ENCODE measurements at regions not wholly inside any gene's neighbourhood (a gene's known extent, or its start where the extent isn't known, plus 50 kb on each side); places are given as distances from the start of the nearest gene placed in this dataset.

GRCh38 chr3:88267847-88268246 lies 118.1 kb downstream of the C3orf38 start:
- TF ChIP-seq, protein P1, sequence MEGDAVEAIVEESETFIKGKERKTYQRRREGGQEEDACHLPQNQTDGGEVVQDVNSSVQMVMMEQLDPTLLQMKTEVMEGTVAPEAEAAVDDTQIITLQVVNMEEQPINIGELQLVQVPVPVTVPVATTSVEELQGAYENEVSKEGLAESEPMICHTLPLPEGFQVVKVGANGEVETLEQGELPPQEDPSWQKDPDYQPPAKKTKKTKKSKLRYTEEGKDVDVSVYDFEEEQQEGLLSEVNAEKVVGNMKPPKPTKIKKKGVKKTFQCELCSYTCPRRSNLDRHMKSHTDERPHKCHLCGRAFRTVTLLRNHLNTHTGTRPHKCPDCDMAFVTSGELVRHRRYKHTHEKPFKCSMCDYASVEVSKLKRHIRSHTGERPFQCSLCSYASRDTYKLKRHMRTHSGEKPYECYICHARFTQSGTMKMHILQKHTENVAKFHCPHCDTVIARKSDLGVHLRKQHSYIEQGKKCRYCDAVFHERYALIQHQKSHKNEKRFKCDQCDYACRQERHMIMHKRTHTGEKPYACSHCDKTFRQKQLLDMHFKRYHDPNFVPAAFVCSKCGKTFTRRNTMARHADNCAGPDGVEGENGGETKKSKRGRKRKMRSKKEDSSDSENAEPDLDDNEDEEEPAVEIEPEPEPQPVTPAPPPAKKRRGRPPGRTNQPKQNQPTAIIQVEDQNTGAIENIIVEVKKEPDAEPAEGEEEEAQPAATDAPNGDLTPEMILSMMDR (conservative IDR thresholded peaks at IDR 0.05 in 1 of 2, IDR thresholded peaks at IDR 0.05 in 1 of 2; ENCODE audit: low read depth in 1 of 2, low read length in 2 of 2): no peak
- no peak for TF ChIP-seq EZH2 (IDR thresholded peaks at IDR 0.05; ENCODE audit: low read length, missing control alignments)
